NCI-H460 (cell line): ENCODE measurements at regions not wholly inside any gene's neighbourhood (a gene's known extent, or its start where the extent isn't known, plus 50 kb on each side); places are given as distances from the start of the nearest gene placed in this dataset.

Source experiments
- small RNA-seq, 2 experiments: library from RNA; depleted of rRNA; stranded (forward); fragments of <200 nt; gene quantifications; one replicate each; pipeline ENCODE3, GENCODE V24; 2014

Small RNA genes lying in the stretch of these regions (small RNA-seq; reads per million reads assigned to genes)
- 0 reads per million in 2 experiments for gene AC092470.1
- 0 reads per million in 2 experiments for gene AC135001.1
- gene MRPS18CP4 = 0 reads per million in 2 experiments
- 0 reads per million in 2 experiments for gene RNU6-491P
